ENCODE measurements at regions not wholly inside any gene's neighbourhood (a gene's known extent, or its start where the extent isn't known, plus 50 kb on each side); places are given as distances from the start of the nearest gene placed in this dataset.

DNA sequence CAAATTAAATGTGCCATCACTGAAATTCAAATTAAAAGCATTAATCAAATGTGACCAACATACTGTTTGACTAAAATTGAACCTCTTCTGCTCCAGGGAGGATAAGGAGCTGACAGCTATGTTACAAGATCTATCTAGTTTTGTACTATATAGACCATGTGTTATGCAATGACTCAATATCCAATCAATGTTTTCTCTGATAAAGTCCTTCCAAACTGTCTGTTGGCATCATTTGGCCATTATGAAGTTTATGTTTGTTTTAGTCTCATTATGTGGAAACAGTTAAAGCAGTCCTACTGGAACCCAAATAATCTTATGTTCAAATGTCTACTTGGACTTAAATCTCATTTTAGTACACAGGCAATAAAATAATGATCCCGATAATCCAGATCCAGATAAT lies 267.0 kb upstream of the THBS1 start:
- no peak for DNase-seq (ENCODE audit: low spot score)

DNA sequence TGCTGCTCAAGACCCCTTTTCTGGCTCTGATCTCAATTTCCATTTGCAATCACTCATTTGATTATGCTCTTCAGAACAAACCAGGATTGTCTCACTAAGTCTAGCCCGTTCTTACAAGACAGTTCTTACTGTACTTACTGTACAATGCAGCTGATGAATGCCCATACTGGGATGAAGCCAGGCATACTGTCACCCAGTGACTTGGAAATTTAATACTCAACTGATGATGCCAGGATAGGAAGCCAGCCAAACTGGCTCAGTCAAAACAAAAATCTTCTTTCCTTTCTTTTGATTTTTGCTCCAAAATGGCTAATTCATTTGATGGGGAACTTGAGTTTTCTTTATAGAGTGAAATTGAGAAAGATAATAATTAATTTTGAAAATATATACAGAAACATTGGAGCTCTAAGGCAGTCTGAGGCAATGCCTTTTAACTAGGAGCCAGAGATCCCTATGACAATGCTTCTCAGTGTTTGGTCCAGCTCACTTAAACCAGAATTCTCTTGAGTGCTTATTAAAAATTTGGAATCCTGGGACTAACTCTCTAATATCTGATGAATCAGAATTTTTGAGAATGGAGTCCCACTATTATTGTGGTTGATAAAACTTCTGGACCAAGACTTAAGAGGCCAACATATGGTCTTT lies 265.6 kb upstream of the THBS1 start:
- DNase-seq (ENCODE audit: low spot score): no peak

DNA sequence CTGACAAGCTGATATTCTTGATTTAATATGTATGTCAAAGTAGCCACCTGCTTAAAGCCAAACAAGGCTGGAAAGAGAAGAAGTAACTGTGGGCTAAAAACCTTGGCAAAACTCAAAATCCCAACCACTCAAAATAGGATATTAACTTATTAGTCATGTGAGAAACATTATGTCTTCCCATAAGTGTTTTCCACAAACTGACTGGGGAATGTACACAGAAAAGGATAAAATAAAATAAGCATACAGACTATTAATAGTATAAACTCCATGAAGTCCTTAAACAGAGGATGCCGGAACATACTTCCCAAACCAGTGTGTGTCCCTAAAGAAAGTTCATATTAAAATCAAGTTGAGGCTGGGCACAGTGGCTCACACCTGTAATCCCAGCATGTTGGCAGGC lies 263.7 kb upstream of the THBS1 start:
- no peak for DNase-seq (ENCODE audit: low spot score)

DNA sequence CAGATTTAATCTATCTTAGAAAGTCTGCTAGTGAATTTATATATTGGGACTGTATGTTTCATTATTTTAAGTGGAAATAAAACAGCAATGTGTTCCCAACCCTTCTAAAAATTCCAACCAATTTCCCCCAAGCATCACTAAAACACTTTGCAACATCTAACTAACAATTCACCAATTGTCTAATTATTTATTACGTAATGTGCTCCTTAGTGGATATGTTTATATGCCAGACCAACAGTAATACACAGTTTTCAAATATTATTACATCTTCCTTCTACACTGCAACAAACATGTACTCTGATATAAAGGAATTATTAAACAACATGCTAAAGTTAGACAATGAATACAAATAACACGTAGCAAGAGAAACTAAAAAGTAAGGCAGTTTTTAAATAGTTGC lies 262.6 kb upstream of the THBS1 start:
- DNase-seq (ENCODE audit: low spot score): no peak

DNA sequence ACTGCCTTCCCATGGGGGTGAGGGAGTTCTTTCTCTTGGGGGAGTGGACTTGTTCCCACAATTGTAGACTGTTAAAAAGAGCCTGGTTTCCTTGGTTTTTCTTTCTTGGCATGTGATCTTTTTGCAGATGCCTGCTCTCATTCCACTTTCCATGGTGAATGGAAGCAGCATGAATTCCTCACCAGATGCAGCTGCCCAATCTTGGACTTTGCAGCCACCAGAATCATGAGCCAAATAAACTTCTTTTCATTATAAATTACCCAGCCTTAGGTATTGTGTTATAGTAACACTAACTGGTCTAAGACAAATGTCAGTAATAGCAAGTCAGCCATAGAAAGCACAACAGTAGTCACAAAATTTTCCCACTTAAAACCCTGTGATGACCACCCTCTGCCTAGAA lies 260.5 kb upstream of the THBS1 start:
- no peak for DNase-seq (ENCODE audit: low spot score)

DNA sequence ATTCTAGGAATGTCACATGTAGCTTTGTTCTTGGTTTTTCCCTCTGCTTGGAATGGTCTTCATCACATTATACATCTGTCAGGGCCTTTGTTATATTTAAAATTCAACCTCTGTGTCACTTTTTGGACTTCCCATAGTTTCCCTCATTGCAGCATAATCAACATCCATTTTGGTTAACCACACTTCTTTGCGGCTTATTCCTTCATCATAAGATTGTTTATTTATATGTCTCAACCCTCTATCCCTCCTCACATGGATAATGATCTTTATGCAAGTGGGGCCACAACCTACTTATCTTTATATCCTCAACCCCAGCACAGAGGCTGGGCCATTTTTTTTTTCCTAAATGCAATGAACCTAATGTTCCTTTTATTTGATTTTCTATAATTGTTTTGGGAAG lies 260.0 kb upstream of the THBS1 start:
- DNase-seq (ENCODE audit: low spot score): no peak

DNA sequence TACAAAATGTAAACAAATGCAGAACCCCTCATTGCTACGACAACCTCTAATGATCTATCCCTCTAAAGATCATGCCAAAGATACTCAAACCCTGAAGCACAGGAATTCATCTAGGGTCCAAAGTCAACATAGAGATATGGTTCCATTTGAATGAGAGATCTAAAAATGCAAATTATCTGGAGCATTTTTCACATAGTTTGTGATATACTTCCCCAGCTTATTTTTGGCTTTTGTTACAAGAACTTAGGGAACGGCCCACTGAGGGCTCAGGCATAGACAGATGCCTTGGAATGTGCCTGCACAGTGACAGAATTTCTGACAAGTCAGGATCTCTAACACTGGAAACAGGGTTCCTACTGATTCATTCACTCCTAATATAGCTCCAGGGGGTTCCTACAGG lies 258.9 kb upstream of the THBS1 start:
- DNase-seq (ENCODE audit: low spot score): no peak

DNA sequence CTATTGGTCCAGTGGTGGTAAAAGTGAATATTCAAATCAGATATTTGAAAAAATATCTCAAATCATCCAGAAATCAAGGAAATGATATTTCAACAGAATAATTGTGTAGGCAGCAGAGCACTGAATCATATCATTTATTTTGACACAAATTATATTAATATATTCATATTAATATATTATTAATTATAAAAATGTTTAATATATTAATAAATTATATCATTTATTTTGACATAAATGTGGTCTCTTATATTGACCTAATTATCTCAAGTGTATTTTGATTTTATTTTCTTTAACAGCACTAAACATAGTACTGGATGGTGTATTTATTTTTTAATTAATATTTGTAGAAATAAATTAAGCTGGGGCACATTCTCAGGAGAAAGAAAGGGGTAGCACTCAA lies 257.7 kb upstream of the THBS1 start:
- no peak for DNase-seq (ENCODE audit: low spot score)

DNA sequence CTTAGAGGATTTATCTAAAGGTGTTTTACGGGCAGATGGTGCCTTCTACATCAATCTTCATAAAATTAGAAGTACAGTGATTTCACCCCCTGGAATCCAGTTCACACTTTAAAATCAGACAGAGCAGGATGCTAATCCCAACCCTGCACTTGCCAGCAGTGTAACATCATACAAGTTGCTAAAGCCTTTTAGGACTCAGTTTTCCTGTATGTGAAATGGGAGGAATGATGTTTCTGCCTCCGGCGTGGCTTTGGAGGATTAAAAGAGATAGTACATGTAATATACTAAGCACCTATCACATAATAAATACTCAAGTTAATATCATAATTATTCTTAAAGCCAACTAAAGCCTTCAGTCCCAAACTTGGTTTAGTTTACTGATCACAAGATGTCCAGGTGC lies 257.2 kb upstream of the THBS1 start:
- no peak for DNase-seq (ENCODE audit: low spot score)

DNA sequence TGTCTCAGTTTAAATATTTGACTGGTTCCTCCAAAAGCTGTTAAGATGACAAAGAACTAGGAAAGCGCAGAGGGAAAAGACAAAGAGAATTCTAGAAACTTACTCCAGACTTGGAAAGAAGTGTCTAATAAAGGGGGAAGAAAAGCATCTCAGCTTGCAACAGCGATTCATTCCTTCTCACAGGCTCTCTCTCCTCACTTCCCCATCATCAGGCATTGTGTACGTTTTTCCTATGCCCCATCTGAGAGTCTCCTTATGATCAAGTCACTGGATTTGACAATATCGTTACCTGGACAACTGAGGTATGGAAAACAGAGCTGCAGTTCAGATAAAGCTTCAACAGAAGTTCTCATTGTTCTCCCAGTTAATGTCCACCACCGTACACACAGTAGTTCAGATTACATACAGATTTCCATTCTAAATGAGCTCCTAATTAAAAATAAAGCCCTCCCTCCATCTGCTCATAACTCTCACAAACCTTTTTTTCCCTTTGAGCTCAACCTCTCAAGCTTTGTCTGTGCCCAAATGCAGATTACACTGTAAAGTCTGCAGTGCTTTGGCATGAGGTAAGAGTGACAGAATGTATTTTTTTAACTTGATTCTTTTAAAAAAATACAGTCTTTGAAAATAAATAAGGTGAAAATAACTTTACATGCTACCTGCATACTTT lies 254.4 kb upstream of the THBS1 start:
- no peak for DNase-seq (ENCODE audit: low spot score)

DNA sequence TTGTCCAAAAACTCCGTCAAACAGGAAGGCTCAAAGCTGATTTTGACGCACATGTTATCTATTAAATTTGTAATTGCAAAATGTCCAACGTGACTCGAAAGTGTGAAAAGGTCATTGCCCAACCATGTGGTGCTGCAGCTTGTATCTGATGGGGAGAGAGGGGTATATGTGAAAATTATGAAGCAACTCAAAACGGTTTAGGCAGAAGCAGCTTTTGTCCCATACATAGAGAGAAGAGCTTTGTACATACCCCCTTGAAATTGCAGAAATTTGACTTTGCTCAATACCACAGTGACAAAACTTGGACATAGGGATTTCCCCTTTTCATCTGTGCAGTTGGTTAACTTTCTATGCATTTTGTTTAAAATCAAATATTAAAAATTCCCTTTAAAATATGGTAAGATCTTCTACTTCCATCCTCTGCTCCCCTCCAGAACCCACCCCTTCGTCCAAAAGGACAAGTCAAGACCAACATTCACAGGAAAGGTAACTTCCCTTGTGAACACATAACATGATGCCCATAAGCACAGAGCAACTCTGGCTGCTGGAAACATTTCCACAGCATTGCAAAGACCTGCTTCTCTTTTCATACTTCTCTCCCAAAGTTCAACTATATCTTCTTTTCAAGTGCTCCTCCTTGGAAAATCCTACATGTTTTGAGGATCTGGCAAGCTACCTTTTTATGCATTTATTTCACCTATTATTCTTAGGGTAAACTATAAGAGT lies 253.7 kb upstream of the THBS1 start:
- DNase-seq (ENCODE audit: low spot score): no peak

DNA sequence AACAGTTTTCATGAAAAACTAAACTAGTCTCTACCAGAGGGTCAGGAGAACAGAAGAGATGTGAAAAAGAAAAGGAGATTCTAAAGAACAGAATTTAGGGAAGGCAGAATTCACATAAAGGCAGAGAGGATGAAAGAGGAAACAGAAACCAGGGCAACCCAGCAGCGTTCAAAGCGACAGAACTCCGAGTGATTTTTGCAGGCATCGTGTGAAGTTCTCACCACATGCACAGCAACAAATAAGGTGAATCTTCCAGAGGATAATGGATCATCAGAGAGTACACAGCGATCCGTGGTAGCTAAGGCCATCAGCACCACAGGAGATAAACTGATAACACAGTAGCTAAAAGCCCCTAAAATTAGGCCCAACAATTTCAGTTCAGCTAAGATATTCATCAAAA lies 250.8 kb upstream of the THBS1 start:
- no peak for DNase-seq (ENCODE audit: low spot score)

DNA sequence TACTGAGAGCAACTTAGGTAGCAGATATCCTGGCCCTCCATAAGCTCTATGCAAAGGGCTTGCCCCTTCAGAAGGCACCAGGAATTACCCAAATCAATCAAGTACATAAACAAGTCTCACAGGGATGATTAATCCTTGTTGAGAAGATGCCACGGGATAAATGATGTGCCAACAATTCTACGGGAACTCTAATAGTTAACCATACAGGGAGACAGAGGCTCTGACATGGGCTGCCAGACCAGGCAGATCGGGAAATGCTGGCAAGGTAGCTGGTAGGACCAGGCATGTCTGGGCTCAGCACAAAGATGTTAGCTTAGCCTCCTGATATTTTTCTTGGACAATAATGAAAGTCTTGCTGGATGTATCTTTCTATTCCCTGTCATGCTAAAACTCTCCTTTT lies 249.3 kb upstream of the THBS1 start:
- no peak for DNase-seq (ENCODE audit: low spot score)

DNA sequence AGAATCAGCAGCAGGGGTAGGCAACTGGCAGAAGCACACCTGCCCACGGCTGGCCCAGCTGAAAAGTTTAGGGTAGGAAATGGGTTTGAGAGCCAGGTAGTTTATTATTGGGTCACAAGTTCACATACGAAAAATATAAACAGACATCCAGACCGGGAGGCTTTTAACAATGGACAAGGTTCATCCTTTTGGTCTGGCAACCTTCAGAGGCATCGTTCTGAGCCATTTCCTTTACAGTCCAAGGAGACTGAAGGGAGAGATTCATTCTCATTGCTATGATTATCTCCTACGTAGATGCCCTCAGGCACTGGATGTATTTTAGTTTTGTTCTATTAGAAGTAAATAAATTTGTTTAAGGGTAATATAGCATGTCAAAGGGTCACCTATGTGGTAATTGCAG lies 248.0 kb upstream of the THBS1 start:
- no peak for DNase-seq (ENCODE audit: low spot score)

DNA sequence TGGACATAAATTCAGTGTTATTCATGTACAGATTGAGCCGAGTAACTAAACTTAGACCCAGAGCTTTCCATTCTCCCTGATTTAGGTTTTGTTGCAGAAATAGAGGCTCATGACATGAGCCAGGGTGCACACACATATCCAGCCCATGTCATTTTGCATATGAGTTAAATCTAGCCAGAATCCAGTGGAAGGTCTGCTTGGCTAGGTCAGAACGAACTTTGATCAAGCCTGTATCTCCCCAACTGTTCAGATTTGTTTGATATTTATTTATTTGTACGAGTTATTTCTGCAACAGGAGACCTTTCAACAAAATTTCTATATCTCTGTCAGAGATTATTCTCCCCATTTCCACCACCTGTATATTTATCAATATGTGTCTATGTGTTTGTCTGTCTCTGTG lies 247.5 kb upstream of the THBS1 start:
- DNase-seq (ENCODE audit: low spot score): no peak

DNA sequence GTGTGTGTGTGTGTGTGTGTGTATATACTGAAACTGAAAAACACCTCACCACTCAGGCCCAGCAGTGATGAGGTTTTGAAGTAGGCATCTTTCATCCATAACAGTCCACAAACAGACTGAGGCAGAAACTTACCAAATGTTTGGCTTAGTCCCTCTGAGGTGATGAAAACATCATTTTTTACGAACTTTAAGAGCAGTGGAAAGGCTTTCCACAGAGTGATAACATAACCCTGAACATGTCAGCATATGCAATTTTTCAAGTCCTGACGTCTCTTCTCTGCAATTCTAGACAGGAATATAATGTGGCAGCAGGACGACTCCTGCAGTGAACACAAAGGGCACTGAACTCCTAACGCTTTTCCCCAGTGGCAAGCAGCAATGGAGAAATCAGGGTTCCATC lies 247.0 kb upstream of the THBS1 start:
- DNase-seq (ENCODE audit: low spot score): no peak

DNA sequence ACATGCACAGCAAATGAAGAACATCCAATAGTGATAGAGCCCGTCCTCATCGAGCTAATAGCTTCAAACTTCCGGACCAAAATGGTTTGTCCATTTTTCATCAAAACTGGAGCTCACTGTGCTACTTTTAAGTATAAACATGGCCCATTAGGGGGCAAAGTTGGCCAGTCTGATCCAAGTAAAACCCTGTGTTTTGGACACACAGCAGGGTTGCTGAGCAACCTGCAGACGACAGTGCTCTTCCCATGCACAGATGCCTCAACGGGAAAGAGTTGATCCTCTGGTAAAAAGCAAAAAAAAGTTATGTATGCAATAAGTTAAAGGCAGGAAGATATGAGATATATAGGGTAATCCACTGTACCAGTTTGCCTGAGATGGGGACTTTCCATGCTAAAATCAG lies 244.0 kb upstream of the THBS1 start:
- DNase-seq (ENCODE audit: low spot score): no peak

DNA sequence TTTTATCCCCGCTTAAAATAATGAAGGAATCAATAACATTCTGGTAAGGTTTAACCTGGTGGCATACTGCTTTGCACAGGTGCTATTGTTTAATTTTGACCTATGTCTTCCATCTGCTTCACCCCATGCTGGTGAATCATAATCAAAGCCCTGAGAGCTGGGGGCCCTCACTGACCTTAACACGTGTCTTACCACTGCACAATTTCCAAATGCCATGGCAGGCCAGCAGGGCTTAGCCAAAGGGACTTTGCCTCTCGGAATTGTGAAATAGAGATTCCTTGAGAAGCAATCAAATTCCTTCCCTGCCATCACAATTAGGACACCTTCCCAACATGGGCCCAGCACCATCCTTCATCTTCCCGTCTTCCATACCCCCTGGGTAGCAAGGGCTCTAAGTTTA lies 242.6 kb upstream of the THBS1 start:
- no peak for DNase-seq (ENCODE audit: low spot score)

DNA sequence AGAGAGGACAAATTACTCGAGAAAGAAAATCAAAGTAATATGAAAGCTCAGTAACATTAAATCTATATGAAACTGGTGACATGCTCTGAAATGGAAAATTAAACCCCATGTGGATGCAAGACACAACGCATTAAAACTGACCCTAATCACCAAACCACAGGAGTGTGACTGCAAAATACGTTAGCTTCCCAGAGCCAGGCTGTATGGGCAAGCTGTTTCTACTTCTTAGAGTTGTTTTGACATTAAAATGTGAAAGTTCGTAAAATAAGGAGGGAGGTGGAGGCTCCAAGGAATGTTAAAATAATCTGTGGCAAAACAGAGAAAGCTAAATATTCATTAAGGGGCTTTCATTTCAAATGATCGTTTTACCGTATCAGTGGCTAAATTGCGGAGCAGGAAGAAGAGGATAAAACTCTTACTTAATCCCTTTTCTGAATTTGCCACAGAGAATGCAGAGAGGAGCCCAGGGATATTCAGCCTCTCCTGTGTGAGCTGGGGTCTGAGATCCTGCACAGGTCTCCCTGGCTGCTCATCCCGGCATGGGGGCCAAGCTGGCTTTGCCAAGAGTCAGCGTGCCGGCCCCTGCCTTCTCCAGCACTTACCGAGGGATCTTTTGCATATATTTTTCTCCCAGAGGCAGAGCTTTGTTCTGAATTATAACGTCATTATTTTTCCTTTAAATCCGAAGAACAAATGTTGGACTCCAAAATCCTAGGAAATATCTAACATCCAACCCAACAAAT lies 239.8 kb upstream of the THBS1 start:
- no peak for DNase-seq (ENCODE audit: low spot score)

DNA sequence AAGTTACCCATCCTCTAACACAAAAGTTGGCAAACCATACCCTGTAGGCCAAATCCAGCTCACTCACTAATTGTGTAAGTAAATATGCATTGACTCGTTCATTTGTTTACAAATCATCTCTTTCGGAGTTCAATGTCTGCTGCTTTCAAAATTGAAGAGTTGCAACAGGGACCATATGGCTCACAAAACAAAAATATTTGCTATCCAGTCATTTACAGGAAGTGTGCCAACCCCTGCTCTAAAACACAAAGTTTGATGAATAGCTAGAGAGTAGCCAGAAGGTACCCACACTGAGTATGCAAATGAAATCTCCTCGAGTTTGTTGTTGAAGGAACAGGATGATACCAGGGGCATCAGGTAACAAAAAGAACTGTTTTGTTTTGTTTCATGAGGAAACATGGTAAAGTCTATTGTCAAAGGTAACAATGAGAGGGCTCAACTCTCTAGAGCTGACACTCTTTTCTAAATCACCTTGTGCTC lies 236.2 kb upstream of the THBS1 start:
- no peak for DNase-seq (ENCODE audit: low spot score)

DNA sequence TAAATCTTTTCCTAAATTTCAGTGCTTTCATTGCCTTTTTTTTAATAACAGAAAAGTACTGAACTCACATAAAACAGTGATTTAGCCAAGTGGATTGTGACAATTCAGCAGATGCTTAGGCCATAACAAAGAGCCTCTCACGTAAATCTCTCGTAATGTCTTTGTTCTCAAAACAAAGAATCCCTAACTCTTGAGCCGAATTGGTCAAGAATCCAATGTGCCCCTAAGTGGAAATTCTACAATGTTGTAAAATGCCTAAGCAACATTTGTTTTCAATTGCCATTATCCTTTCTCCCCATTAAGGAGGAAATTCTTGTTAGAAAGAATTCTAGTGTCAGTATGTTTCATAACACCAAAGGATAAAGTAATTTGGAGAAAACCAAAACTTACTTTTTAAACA lies 235.7 kb upstream of the THBS1 start:
- no peak for DNase-seq (ENCODE audit: low spot score)

DNA sequence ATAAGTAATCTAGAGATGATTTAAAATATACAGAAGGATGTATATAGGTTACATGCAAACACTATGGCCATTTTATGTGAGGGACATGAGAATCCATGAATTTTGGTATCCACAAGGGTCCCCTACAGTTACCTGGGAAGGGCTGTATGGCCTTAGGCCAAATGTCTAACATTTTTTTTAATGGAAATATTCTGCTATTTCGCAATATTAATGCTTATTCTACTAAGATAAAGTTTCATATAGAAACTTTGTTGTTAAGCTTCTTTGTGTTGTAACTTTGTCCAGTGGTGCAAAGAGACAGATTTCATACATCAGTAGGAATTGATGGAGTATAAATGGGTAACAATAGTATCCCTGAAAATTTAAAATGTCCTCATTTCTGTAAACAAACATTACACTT lies 233.4 kb upstream of the THBS1 start:
- DNase-seq (ENCODE audit: low spot score): no peak

DNA sequence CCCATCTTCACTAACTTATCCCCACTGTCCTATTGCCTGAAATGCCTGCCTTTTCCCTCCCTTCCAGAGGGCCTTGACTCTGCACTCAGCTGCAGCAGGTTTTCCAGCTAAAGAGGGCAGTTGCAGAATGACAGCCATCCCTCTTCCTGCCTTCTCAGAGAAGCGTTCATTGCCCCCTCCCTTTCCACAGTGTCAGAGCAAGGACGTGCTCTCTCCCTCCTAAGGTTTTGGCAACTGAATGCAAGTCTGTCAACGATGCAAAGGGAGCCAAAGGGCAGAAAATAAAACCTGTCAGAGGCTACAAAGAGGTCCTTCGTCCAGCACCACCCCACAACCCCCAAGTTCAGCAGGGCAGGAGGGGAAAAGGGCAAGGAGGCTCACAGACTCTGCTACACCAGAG lies 230.1 kb upstream of the THBS1 start:
- no peak for DNase-seq (ENCODE audit: low spot score)
